Tibial artery (tissue), 4 donors: ENCODE measurements at regions not wholly inside any gene's neighbourhood (a gene's known extent, or its start where the extent isn't known, plus 50 kb on each side); places are given as distances from the start of the nearest gene placed in this dataset.

Experiments used
- DNase-seq, 2 donors: peaks; one replicate each; pipeline ENCODE4 v3.0.0-alpha.2; 2019
- H3K27ac ChIP-seq, 2 donors: fragments of 200-600 bp; sonication (generic) in 1 of 2; 1 replicate in 1 of 2; 2 replicates in 1 of 2; pipeline ENCODE4 v1.5.1; 2018 to 2019; ENCODE audit warnings: mild to moderate bottlenecking in 1 of 2
- H3K27me3 ChIP-seq, 2 donors: fragments of 200-600 bp; sonication (generic) in 1 of 2; one replicate each; pipeline versions ENCODE4 v1.5.1 to v1.6.0; 2016 to 2019
- H3K36me3 ChIP-seq, 3 donors: fragments of 200-600 bp; sonication (generic) in 2 of 3; one replicate each; pipeline ENCODE4 v1.5.1; 2016 to 2019; ENCODE audit warnings: mild to moderate bottlenecking in 2 of 3
- H3K4me1 ChIP-seq, 4 donors: fragments of 200-600 bp; sonication (generic) in 2 of 4; 1 replicate in 3 of 4; 2 replicates in 1 of 4; pipeline ENCODE4 v1.5.1; 2016 to 2019
- H3K4me3 ChIP-seq, 2 donors: fragments of 200-600 bp; sonication (generic) in 1 of 2; 1 replicate in 1 of 2; 2 replicates in 1 of 2; pipeline ENCODE4 v1.5.1; 2018 to 2019; ENCODE audit warnings: mild to moderate bottlenecking in 2 of 2
- H3K9me3 ChIP-seq, 3 donors: fragments of 200-600 bp; sonication (generic) in 1 of 3; one replicate each; pipeline ENCODE4 v1.5.1; 2016 to 2019
- CTCF ChIP-seq, 2 experiments: fragments of 200-600 bp in 1 of 2; fragments of 450-650 bp in 1 of 2; IDR thresholded peaks; one replicate each; pipeline ENCODE4 v1.5.1; 2017 to 2019; ENCODE audit warnings: antibody characterized with exemption in 2 of 2, mild to moderate bottlenecking in 1 of 2, moderate library complexity in 1 of 2
- intact Hi-C: fragments of 100-400 bp; cut with DNase I; formaldehyde crosslinking; loops from one replicate; pipeline ENCODE4 v1.15.0; 2023; ENCODE audit warnings: low total_unique reads

GRCh38 chr4:20085653-20086052 lies 166.1 kb upstream of the SLIT2 start:
- H3K36me3 ChIP-seq = no peaks in the 10 kb centered on the region
- TF ChIP-seq CTCF (IDR thresholded peaks at IDR 0.05) = no peak
- no peak overlapping the region for H3K4me3 ChIP-seq
- intact Hi-C loops = no loop called here
- H3K9me3 ChIP-seq = no peaks in the 10 kb centered on the region
- H3K27me3 ChIP-seq = no peaks in the 10 kb centered on the region
- DNase-seq = no peak
- no peak overlapping the region for H3K27ac ChIP-seq
- H3K4me1 ChIP-seq = peaks cover 0 to 7% (median 0%) of the 10 kb centered on the region in 4 donors

GRCh38 chr4:20085156-20085555 lies 166.5 kb upstream of the SLIT2 start:
- Histone ChIP-seq H3K9me3 (no peaks in the 10 kb centered on the region), H3K27me3 (no peaks in the 10 kb centered on the region), H3K36me3 (no peaks in the 10 kb centered on the region), H3K4me1 (peaks cover 0 to 7% (median 0%) of the 10 kb centered on the region in 4 donors), H3K27ac (no peak overlapping the region), H3K4me3 (no peak overlapping the region)
- no peak for TF ChIP-seq CTCF (IDR thresholded peaks at IDR 0.05)
- DNase-seq = no peak
- intact Hi-C loops = no loop called here

- intact Hi-C loops = no loop called here
- DNase-seq = no peak
- TF ChIP-seq CTCF (IDR thresholded peaks at IDR 0.05) = no peak
- no peaks in the 10 kb centered on the region for H3K36me3 ChIP-seq
- no peak overlapping the region for H3K4me3 ChIP-seq
- H3K27me3 ChIP-seq = no peaks in the 10 kb centered on the region
- H3K9me3 ChIP-seq = no peaks in the 10 kb centered on the region
- H3K4me1 ChIP-seq = peaks cover 0 to 7% (median 0%) of the 10 kb centered on the region in 4 donors
- H3K27ac ChIP-seq = no peak overlapping the region
Observed at GRCh38 chr4:20084488-20084887, 167.2 kb upstream of the SLIT2 start.

- no peaks in the 10 kb centered on the region for H3K9me3 ChIP-seq
- H3K36me3 ChIP-seq = no peaks in the 10 kb centered on the region
- H3K27me3 ChIP-seq = no peaks in the 10 kb centered on the region
- H3K27ac ChIP-seq = no peak overlapping the region
- intact Hi-C loops = no loop called here
- no peak overlapping the region for H3K4me3 ChIP-seq
- H3K4me1 ChIP-seq = no peaks in the 10 kb centered on the region
- TF ChIP-seq CTCF (IDR thresholded peaks at IDR 0.05) = no peak
- no peak for DNase-seq
Observed at GRCh38 chr4:20078644-20079043, 173.1 kb upstream of the SLIT2 start.

- no peak overlapping the region for H3K4me3 ChIP-seq
- TF ChIP-seq CTCF (IDR thresholded peaks at IDR 0.05) = no peak
- no peaks in the 10 kb centered on the region for H3K27me3 ChIP-seq
- intact Hi-C loops = no loop called here
- no peaks in the 10 kb centered on the region for H3K9me3 ChIP-seq
- no peak overlapping the region for H3K27ac ChIP-seq
- DNase-seq = no peak
- no peaks in the 10 kb centered on the region for H3K4me1 ChIP-seq
- no peaks in the 10 kb centered on the region for H3K36me3 ChIP-seq
Observed at GRCh38 chr4:20075248-20075871, 176.3 kb upstream of the SLIT2 start.

GRCh38 chr4:20074450-20074849 lies 177.3 kb upstream of the SLIT2 start:
- no peak overlapping the region for H3K27ac ChIP-seq
- no peaks in the 10 kb centered on the region for H3K9me3 ChIP-seq
- intact Hi-C loops = no loop called here
- no peaks in the 10 kb centered on the region for H3K36me3 ChIP-seq
- H3K4me1 ChIP-seq = no peaks in the 10 kb centered on the region
- no peak overlapping the region for H3K4me3 ChIP-seq
- no peak for DNase-seq
- no peaks in the 10 kb centered on the region for H3K27me3 ChIP-seq
- no peak for TF ChIP-seq CTCF (IDR thresholded peaks at IDR 0.05)
